H1 (cell line): ENCODE measurements at regions not wholly inside any gene's neighbourhood (a gene's known extent, or its start where the extent isn't known, plus 50 kb on each side); places are given as distances from the start of the nearest gene placed in this dataset.

Source experiments
- CBX8 ChIP-seq: fragments of 300-800, 300-1000 bp; sonication (generic); IDR thresholded peaks from 2 replicates; pipeline ENCODE4 v1.7.1; 2016; ENCODE audit warnings: low read depth, low read length, borderline replicate concordance
- CHD1 ChIP-seq: IDR thresholded peaks from 2 replicates; pipeline ENCODE4 v1.6.1; 2012; ENCODE audit warnings: low read depth, low read length, improper control_type of control experiment
- CHD2 ChIP-seq: IDR thresholded peaks from 2 replicates; pipeline ENCODE4 v1.6.1; 2012; ENCODE audit warnings: low read length, improper control_type of control experiment
- EGR1 ChIP-seq: IDR thresholded peaks from 2 replicates; pipeline ENCODE4 v1.6.1; 2011; ENCODE audit warnings: low read depth, low read length, borderline replicate concordance
- EP300 ChIP-seq, 2 experiments: IDR thresholded peaks; 1 replicate in 1 of 2; 2 replicates in 1 of 2; pipeline ENCODE4 v1.6.1; 2011 to 2012; ENCODE audit warnings: low read depth in 2 of 2, low read length in 2 of 2, mild to moderate bottlenecking in 2 of 2, borderline replicate concordance in 1 of 2, inconsistent platforms in 1 of 2, moderate library complexity in 1 of 2
- EZH2 ChIP-seq: fragments of 200-600 bp; sonication (generic); IDR thresholded peaks from 2 replicates; pipeline ENCODE4 v1.7.1; 2012; ENCODE audit warnings: low read depth, mild to moderate bottlenecking, moderate library complexity, low read length, inconsistent platforms; ENCODE audit not compliant: severe bottlenecking
- POLR2A ChIP-seq, 2 experiments: IDR thresholded peaks; 1 replicate in 1 of 2; 2 replicates in 1 of 2; pipeline ENCODE4 v1.6.1; 2011; ENCODE audit warnings: low read depth in 2 of 2, low read length in 2 of 2, mild to moderate bottlenecking in 2 of 2; ENCODE audit errors: control extremely low read depth in 1 of 2
- SAP30 ChIP-seq: fragments of 300-600 bp; sonication (generic); IDR thresholded peaks from 2 replicates; pipeline ENCODE4 v1.7.1; 2012; ENCODE audit warnings: low read length, moderate library complexity, mild to moderate bottlenecking, inconsistent platforms; ENCODE audit not compliant: insufficient read depth, insufficient replicate concordance
- TCF12 ChIP-seq: IDR thresholded peaks from 2 replicates; pipeline ENCODE4 v1.6.1; 2011; ENCODE audit warnings: low read depth, mild to moderate bottlenecking, low read length
- USF2 ChIP-seq: IDR thresholded peaks from 2 replicates; pipeline ENCODE4 v1.6.1; 2011; ENCODE audit warnings: low read length, improper control_type of control experiment
- TF ChIP-seq, protein P1 (sequence below): fragments of 300-600 bp; sonication (generic); IDR thresholded peaks from 2 replicates; pipeline ENCODE4 v1.7.1; 2012; ENCODE audit warnings: low read length, moderate library complexity, mild to moderate bottlenecking, inconsistent platforms; ENCODE audit not compliant: insufficient replicate concordance

GRCh38 chr1:234759888-234760287 is 149.9 kb upstream of the IRF2BP2 start (continued):
- TF ChIP-seq, protein P1, sequence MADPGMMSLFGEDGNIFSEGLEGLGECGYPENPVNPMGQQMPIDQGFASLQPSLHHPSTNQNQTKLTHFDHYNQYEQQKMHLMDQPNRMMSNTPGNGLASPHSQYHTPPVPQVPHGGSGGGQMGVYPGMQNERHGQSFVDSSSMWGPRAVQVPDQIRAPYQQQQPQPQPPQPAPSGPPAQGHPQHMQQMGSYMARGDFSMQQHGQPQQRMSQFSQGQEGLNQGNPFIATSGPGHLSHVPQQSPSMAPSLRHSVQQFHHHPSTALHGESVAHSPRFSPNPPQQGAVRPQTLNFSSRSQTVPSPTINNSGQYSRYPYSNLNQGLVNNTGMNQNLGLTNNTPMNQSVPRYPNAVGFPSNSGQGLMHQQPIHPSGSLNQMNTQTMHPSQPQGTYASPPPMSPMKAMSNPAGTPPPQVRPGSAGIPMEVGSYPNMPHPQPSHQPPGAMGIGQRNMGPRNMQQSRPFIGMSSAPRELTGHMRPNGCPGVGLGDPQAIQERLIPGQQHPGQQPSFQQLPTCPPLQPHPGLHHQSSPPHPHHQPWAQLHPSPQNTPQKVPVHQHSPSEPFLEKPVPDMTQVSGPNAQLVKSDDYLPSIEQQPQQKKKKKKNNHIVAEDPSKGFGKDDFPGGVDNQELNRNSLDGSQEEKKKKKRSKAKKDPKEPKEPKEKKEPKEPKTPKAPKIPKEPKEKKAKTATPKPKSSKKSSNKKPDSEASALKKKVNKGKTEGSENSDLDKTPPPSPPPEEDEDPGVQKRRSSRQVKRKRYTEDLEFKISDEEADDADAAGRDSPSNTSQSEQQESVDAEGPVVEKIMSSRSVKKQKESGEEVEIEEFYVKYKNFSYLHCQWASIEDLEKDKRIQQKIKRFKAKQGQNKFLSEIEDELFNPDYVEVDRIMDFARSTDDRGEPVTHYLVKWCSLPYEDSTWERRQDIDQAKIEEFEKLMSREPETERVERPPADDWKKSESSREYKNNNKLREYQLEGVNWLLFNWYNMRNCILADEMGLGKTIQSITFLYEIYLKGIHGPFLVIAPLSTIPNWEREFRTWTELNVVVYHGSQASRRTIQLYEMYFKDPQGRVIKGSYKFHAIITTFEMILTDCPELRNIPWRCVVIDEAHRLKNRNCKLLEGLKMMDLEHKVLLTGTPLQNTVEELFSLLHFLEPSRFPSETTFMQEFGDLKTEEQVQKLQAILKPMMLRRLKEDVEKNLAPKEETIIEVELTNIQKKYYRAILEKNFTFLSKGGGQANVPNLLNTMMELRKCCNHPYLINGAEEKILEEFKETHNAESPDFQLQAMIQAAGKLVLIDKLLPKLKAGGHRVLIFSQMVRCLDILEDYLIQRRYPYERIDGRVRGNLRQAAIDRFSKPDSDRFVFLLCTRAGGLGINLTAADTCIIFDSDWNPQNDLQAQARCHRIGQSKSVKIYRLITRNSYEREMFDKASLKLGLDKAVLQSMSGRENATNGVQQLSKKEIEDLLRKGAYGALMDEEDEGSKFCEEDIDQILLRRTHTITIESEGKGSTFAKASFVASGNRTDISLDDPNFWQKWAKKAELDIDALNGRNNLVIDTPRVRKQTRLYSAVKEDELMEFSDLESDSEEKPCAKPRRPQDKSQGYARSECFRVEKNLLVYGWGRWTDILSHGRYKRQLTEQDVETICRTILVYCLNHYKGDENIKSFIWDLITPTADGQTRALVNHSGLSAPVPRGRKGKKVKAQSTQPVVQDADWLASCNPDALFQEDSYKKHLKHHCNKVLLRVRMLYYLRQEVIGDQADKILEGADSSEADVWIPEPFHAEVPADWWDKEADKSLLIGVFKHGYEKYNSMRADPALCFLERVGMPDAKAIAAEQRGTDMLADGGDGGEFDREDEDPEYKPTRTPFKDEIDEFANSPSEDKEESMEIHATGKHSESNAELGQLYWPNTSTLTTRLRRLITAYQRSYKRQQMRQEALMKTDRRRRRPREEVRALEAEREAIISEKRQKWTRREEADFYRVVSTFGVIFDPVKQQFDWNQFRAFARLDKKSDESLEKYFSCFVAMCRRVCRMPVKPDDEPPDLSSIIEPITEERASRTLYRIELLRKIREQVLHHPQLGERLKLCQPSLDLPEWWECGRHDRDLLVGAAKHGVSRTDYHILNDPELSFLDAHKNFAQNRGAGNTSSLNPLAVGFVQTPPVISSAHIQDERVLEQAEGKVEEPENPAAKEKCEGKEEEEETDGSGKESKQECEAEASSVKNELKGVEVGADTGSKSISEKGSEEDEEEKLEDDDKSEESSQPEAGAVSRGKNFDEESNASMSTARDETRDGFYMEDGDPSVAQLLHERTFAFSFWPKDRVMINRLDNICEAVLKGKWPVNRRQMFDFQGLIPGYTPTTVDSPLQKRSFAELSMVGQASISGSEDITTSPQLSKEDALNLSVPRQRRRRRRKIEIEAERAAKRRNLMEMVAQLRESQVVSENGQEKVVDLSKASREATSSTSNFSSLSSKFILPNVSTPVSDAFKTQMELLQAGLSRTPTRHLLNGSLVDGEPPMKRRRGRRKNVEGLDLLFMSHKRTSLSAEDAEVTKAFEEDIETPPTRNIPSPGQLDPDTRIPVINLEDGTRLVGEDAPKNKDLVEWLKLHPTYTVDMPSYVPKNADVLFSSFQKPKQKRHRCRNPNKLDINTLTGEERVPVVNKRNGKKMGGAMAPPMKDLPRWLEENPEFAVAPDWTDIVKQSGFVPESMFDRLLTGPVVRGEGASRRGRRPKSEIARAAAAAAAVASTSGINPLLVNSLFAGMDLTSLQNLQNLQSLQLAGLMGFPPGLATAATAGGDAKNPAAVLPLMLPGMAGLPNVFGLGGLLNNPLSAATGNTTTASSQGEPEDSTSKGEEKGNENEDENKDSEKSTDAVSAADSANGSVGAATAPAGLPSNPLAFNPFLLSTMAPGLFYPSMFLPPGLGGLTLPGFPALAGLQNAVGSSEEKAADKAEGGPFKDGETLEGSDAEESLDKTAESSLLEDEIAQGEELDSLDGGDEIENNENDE = no peak
- TF ChIP-seq POLR2A (IDR thresholded peaks at IDR 0.05; ENCODE audit: control extremely low read depth in 1 of 2, low read depth in 2 of 2, low read length in 2 of 2) = no peak
- TF ChIP-seq TCF12 = no peak
- TF ChIP-seq USF2 = no peak
- TF ChIP-seq EZH2 = no peak
- TF ChIP-seq CHD2 = no peak
- TF ChIP-seq CBX8 = no peak
- TF ChIP-seq EGR1 = no peak
- no peak for TF ChIP-seq CHD1
- TF ChIP-seq SAP30 = no peak
- TF ChIP-seq EP300 (IDR thresholded peaks at IDR 0.05; ENCODE audit: borderline replicate concordance in 1 of 2, low read depth in 2 of 2, low read length in 2 of 2) = no peak
